Umbilical cord (tissue), 1 donor: ENCODE measurements at regions not wholly inside any gene's neighbourhood (a gene's known extent, or its start where the extent isn't known, plus 50 kb on each side); places are given as distances from the start of the nearest gene placed in this dataset.

Experiments used
- DNase-seq: peaks from one replicate; pipeline ENCODE4 v3.0.0-alpha.2; 2015; ENCODE audit warnings: low spot score

- peak; percentile 29 for DNase-seq
Measured at GRCh38 chr2:145760781-145761649, 1241.1 kb upstream of the ZEB2 start.

GRCh38 chr2:145759228-145759915 is 1239.5 kb upstream of the ZEB2 start:
- DNase-seq: peak; percentile 56

- no peak for DNase-seq
Measured at GRCh38 chr2:145757503-145758246, 1237.8 kb upstream of the ZEB2 start.

DNA sequence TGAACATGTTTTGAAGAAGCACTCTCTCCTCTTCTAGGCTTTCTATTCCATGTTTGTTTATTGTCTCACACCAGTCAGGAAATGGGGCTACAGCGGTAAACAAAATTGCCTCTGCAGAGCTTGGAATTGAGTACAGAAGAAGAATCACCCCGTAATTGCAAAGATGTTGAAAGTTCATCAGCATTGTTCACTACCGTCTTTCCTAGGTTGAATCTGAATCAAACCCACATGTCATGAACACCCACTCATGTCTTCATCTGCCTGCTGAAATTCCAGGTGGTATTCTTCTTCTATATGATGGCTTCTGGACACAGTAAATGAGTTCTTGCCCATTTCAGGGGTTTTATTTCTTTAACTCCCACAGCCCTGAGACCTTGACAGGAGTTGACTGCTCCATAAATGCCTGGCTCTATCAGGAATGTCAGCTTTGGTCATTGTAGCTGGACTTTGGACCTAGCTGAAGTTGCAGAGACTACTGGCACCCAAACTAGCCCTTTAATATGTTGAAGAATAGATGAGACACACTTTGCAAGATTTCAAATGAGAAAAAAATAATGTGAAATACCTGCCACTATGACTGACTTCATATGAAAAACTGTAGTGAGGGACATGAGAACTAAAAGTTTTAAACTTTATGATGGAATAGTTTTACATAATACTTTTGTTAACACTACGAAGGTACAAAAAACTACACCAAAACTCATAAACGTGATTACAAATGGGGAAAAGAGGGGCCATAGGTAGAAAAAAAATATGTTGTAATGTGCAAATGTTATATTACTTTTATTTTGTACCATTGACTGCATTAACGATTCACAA is 1235.3 kb upstream of the ZEB2 start:
- DNase-seq: no peak

DNA sequence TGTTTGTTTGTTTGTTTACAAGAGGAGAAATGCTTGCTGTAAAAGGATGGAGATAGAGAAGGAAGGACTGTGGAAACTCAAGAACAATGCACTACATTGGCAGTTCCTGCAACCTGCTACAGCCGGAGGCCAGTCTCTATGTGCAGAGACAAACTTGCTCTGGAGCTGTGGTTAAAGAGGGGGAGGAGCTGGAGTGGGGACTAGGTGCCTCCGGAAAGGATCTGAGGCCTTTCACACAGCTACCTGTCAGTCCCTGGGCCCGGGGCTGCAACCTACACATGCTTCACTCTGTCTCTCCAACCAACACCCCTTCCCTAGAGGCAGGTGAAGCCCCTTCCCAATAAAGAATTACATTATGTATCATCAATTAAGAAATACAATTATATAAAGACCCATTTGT is 1234.0 kb upstream of the ZEB2 start:
- DNase-seq: no peak

DNA sequence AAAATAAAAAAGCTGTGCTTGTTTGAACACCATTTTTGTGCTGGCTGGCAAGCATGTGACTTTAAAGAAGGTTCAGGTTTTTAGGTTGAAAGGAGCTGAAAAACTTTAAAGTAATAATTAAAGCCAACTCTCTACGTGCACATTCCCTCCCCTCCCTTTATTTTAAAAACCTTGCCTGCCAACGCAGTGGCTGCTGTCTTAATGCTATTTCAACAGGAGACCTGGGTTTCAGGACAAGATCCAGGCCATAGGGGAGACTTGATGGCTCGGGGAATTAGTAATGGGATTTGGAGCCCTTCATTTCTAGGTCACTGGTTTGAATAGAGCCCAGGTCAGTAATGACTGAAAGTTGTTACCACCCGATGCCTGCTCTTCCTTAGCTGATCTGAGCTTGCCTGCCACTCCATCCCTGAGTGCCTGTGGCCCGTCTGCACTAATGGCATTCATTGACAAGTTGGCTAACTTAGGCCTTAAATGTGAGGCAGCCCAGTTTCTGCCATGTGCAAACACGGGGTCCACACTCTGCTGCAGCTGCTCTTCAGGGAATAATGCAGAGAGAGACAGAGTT is 1233.2 kb upstream of the ZEB2 start:
- DNase-seq: peak; percentile 71

GRCh38 chr2:145752091-145752806 is 1232.3 kb upstream of the ZEB2 start:
- peak; percentile 87 for DNase-seq

DNA sequence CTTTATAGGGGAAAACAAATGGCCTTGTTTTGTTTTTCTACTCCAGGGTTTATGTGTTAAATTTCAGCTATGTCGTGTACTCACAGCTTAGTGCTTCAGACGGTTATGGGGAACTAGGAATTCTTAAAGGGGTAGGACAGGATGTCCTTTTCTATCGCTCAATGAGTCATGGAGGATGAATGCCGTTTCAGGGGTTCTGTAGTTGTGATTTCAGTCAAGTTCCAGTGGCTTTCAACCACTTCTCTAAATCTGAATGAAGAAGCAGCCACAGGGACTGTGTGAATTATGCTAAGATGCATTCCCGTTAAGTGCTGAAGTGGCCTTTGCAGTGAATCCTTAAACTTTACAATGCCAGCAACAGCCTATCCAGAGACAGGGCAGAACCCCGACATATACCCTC is 1231.7 kb upstream of the ZEB2 start:
- peak; percentile 64 for DNase-seq

DNA sequence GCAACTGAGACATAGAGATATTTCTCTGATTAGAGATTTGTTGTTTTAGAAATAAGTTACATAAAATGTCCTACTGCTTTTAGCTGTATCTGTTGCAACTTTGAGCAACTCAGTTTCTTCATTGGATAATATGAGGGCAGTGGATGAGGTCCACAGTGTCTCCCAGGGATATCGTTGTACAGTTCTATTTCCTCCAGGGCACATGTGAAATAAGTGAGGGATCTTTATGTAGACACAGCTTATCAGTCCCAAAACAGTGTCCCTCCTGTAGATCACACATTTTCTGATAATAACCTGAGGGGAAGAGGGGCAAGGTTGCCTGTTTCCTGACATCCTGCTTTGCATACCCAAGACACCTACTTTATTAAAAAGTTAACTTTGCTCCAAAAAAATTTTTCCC is 1231.2 kb upstream of the ZEB2 start:
- DNase-seq: no peak

DNA sequence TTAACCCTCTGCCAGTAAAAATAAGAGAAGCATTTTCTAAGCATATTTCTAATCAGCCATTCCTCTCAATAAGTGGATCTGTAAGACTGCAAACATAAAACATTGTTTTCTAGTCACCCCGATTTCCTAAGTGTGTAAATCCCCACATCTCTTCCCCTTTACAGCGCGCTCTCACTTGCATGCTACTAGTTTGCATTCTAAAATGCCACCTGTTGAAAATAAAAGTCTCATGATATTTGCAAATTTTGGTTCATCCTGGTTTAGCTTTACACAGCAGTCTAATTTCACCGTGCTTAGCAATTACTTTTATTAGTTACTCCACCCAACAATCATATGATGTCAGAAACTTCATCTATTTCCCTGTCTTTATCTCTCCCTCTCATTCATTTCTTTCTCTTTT is 1230.7 kb upstream of the ZEB2 start:
- no peak for DNase-seq

GRCh38 chr2:145750144-145750543 is 1230.2 kb upstream of the ZEB2 start:
- DNase-seq: peak; percentile 66

DNA sequence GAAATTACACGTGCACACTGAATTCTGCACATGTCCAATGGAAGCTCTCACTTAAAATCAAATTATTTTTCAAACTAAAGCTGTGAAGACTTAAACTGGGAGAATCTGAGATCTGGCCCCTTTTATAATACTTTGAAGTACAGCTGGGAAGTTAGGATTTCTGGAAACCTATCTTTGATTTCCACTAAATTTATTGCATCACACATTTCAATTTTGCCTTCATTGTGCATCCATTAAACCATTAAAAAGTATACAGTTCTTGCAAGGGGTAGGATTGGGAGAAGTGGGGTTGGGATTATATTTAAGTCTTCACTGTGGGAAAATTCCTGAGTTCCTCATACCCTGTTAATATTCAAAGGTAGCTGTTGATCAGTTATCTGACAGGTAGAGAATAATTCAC is 1229.6 kb upstream of the ZEB2 start:
- no peak for DNase-seq

DNA sequence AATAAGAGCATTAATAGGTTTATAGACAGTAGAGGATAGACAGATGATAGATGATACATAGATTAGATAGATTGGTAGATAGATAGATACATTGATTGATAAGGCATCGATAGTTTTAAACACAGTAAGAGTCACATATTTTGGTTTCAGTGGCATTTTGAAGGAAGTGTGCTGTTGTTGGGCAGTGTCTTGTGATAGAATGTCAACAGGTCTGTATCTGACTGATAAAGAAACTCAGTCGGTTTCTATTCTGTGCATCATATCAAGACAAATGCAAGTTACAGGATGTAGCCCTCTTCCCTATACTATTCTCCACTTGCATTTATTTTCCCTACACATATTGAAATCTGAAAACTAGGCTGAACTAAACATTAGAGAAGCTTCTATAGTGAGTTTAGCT is 1229.0 kb upstream of the ZEB2 start:
- DNase-seq: no peak

DNA sequence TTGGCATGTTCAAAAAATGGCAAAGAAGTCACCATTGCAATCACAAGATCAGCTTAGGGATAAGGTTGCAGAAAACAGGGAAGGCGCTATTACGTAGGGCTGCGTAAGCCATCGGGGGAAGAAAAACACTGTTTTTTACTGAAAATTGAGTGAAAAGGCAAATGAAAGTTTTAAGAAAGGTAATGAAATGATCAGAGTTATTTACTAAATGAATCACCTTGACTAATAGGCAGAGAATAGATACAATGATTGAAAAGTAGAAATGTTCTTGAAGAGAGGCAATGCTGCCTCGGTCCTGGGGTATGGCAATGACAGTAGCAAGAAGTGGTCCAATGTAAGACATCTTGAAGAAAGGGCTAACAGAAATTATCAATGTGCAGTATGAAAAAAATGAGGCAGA is 1227.8 kb upstream of the ZEB2 start:
- no peak for DNase-seq

DNA sequence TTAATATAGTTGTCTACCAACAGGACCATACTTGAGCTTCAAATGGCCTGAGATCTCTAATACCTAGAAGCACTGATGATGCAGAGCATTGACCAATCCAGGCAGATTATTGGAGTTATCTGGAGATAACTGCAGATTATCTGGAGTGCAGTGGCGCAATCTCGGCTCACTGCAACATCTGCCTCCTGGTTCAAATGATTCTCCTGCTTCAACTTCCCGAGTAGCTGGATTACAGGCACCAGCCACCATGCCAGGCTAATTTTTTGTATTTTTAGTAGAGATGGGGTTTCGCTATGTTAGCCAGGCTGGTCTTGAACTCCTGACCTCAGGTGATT is 1225.4 kb upstream of the ZEB2 start:
- DNase-seq: peak; percentile 82

DNA sequence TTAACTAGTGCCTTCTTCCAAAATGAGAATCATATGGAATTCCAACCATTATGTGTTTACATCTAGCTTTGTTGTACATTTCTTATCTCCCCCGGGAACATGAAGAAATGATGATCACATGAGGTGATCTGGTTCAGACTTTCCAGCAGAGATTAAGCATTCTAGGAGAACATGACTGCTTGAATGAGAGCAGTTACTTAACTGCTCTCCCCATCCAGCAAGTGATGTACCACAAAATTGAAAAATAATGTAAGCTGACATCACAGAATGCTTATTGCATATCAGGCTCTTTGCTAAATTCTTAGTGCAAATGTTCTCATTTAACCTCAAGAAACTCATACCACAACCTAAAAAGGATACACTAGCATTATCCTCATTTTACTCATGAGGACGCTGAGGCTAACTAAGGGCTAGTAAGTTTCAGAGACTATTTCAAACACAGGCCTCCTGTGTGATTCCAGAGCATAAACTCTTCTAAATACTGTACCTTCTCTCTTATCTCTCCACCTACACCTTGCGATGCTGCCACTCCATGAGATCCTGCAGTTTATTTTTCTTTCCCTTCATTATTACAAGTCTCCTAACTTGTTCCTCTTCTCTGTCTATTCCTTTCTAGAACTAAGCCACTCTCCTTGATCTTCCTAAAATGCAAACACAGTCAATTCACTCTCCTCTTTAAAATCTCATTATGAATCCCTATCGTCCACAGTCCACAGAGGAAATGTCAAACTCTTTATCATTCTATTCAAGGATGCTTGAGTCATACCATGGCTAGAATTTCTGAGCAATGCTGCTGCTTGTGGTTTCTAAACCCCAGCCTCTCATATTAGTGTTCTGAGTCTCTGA is 1224.8 kb upstream of the ZEB2 start:
- DNase-seq: no peak

- DNase-seq: no peak
Measured at GRCh38 chr2:145743011-145743410, 1223.1 kb upstream of the ZEB2 start.

DNA sequence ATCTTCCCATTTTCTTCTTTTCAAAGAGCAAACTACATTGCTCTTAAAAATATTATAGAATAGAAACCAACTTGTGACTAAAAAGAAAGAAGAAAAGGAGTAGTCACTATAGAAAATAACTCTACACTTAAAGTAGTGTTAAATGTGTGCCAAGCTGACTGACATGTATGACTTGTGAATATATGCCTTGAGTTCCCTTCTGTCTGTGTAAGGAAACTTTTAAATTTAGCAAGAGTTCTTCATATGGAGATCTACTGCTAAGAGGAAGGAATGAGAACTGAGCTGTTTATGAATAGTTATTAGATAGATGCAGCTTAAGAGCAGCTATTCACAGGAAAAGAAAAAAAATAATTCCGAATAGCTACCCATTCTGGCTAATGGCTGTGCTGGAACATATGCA is 1221.7 kb upstream of the ZEB2 start:
- DNase-seq: no peak

GRCh38 chr2:145741181-145741580 is 1221.3 kb upstream of the ZEB2 start:
- DNase-seq: no peak

DNA sequence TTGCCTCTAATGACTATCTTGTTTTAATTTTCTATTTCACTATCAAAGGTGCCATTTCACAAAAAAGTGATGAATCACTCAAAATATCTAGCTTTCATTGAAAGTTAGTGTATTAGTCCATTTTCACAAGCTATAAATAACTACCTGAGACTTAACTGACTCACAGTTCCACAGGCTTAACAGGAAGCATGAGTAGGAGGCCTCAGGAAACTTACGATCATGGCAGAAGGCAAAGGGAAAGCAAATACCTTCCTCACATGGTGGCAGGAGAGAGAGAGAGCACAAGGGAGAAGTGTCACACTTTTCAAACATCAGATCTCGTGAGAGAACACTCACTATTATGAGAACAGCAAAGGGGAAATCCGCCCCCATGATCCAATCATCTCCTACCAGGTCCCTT is 1220.4 kb upstream of the ZEB2 start:
- no peak for DNase-seq
